Keratinocyte (primary cell): ENCODE measurements at regions not wholly inside any gene's neighbourhood (a gene's known extent, or its start where the extent isn't known, plus 50 kb on each side); places are given as distances from the start of the nearest gene placed in this dataset.

Source experiments
- DNase-seq: peaks from one replicate; pipeline ENCODE4 v3.0.0-alpha.2; 2011; ENCODE audit warnings: low read depth, missing footprints, low spot score
- FAIRE-seq: peaks from 2 replicates; lab custom pipeline; 2011; peaks lifted over from hg19 to GRCh38; lab: Jason Lieb, UNC
- H2AFZ ChIP-seq: 2 replicates; pipeline ENCODE4 v1.6.0; 2012; ENCODE audit warnings: low read length, control low read depth, inconsistent platforms; ENCODE audit not compliant: control insufficient read depth
- H3K27ac ChIP-seq: 2 replicates; pipeline ENCODE4 v1.5.1; 2011; ENCODE audit warnings: low read length; ENCODE audit not compliant: control insufficient read depth, insufficient read depth
- H3K27me3 ChIP-seq: 3 replicates; pipeline ENCODE4 v1.6.0; 2011; ENCODE audit warnings: low read length; ENCODE audit not compliant: control insufficient read depth, insufficient read depth; ENCODE audit errors: extremely low read depth
- H3K36me3 ChIP-seq, 2 experiments: 2 replicates in 1 of 2; 3 replicates in 1 of 2; pipeline ENCODE4 v1.5.1; 2011; ENCODE audit warnings: low read length in 2 of 2, mild to moderate bottlenecking in 1 of 2; ENCODE audit not compliant: control insufficient read depth in 2 of 2, insufficient read depth in 2 of 2; ENCODE audit errors: extremely low read depth in 1 of 2
- H3K4me1 ChIP-seq: 3 replicates; pipeline ENCODE4 v1.5.1; 2011; ENCODE audit warnings: low read length; ENCODE audit not compliant: control insufficient read depth, insufficient read depth; ENCODE audit errors: extremely low read depth
- H3K4me2 ChIP-seq: 3 replicates; pipeline ENCODE4 v1.6.0; 2011; ENCODE audit warnings: low read depth, low read length; ENCODE audit not compliant: control insufficient read depth, insufficient read depth; ENCODE audit errors: extremely low read depth
- H3K4me3 ChIP-seq, 3 experiments: fragments of 200-600 bp in 1 of 3; sonication (generic) in 1 of 3; 2 replicates in 2 of 3; 3 replicates in 1 of 3; pipeline ENCODE4 v1.5.1; 2011 to 2016; ENCODE audit warnings: low read length in 3 of 3, mild to moderate bottlenecking in 3 of 3, control low read depth in 2 of 3, inconsistent platforms in 1 of 3, low read depth in 1 of 3, mixed read lengths in 1 of 3, mixed run types in 1 of 3, moderate library complexity in 1 of 3; ENCODE audit not compliant: control insufficient read depth in 2 of 3, insufficient read depth in 2 of 3; ENCODE audit errors: extremely low read depth in 1 of 3
- H3K79me2 ChIP-seq: 2 replicates; pipeline ENCODE4 v1.6.0; 2012; ENCODE audit warnings: low read length; ENCODE audit not compliant: control insufficient read depth, insufficient read depth
- H3K9ac ChIP-seq: 3 replicates; pipeline ENCODE4 v1.6.0; 2011; ENCODE audit warnings: low read length; ENCODE audit not compliant: control insufficient read depth, insufficient read depth; ENCODE audit errors: extremely low read depth
- H3K9me1 ChIP-seq: 3 replicates; pipeline ENCODE4 v1.6.0; 2011; ENCODE audit warnings: low read length; ENCODE audit not compliant: control insufficient read depth, insufficient read depth; ENCODE audit errors: extremely low read depth
- H3K9me3 ChIP-seq: 2 replicates; pipeline ENCODE4 v1.5.1; 2012; ENCODE audit warnings: low read depth, low read length; ENCODE audit not compliant: control insufficient read depth
- H4K20me1 ChIP-seq: 3 replicates; pipeline ENCODE4 v1.6.0; 2011; ENCODE audit warnings: low read length; ENCODE audit not compliant: control insufficient read depth, insufficient read depth; ENCODE audit errors: extremely low read depth
- EZH2 ChIP-seq: IDR thresholded peaks from one replicate; pipeline ENCODE4 v1.6.1; 2012; ENCODE audit warnings: inconsistent platforms, mild to moderate bottlenecking, low read length, moderate library complexity
- dilution Hi-C: fragments of 300-500 bp; cut with MboI; formaldehyde crosslinking; loops from one replicate; pipeline ENCODE4 v1.7.0; 2020; ENCODE audit warnings: low sequenced_read_pairs; ENCODE audit not compliant: extremely low pct_ligation_motif_present
- TF ChIP-seq, protein P1 (sequence below), 3 experiments: IDR thresholded peaks in 1 of 3; conservative IDR thresholded peaks in 1 of 3; optimal IDR thresholded peaks in 1 of 3; 2 replicates in 2 of 3; 3 replicates in 1 of 3; pipeline versions ENCODE3 to v1.5.1; 2011; ENCODE audit warnings: low read length in 3 of 3, mild to moderate bottlenecking in 3 of 3, moderate library complexity in 2 of 3, control low read depth in 1 of 3, inconsistent platforms in 1 of 3; ENCODE audit not compliant: insufficient read depth in 2 of 3; ENCODE audit errors: extremely low read depth in 1 of 3

DNA sequence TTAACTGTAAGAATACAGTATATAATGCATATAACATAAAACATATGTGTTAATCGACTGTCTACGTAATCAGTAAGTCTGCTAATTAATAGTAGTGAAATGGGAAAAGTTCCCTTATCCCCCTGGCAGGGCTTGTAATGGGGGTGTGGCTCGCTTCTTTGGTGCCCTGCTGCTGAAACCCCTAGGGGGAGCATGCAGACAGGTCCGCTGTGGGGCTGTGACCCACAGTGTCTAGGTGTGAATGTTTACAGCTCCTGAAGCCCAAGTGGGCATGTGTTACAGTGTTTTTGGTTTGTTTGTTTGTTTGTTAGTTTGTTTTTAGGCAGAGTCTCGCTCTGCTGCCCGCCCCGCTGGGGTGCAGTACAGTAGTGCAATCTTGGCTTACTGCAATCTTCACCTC is 495.7 kb downstream of the SHISA9 start:
- Histone ChIP-seq H2AFZ (no peak overlapping the region), H4K20me1 (no peaks in the 10 kb centered on the region), H3K27me3 (no peaks in the 10 kb centered on the region), H3K4me3 (no peak overlapping the region), H3K36me3 (no peaks in the 10 kb centered on the region), H3K27ac (no peak overlapping the region), H3K9me3 (no peaks in the 10 kb centered on the region), H3K4me1 (no peaks in the 10 kb centered on the region), H3K79me2 (no peaks in the 10 kb centered on the region), H3K9me1 (no peaks in the 10 kb centered on the region), H3K4me2 (no peak overlapping the region), H3K9ac (no peak overlapping the region)
- FAIRE-seq (no peak), DNase-seq (no peak)
- TF ChIP-seq, protein P1, sequence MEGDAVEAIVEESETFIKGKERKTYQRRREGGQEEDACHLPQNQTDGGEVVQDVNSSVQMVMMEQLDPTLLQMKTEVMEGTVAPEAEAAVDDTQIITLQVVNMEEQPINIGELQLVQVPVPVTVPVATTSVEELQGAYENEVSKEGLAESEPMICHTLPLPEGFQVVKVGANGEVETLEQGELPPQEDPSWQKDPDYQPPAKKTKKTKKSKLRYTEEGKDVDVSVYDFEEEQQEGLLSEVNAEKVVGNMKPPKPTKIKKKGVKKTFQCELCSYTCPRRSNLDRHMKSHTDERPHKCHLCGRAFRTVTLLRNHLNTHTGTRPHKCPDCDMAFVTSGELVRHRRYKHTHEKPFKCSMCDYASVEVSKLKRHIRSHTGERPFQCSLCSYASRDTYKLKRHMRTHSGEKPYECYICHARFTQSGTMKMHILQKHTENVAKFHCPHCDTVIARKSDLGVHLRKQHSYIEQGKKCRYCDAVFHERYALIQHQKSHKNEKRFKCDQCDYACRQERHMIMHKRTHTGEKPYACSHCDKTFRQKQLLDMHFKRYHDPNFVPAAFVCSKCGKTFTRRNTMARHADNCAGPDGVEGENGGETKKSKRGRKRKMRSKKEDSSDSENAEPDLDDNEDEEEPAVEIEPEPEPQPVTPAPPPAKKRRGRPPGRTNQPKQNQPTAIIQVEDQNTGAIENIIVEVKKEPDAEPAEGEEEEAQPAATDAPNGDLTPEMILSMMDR (optimal IDR thresholded peaks at IDR 0.05 in 1 of 3, IDR thresholded peaks at IDR 0.05 in 1 of 3, conservative IDR thresholded peaks at IDR 0.05 in 1 of 3; ENCODE audit: extremely low read depth in 1 of 3, insufficient read depth in 2 of 3, low read length in 3 of 3): no peak
- TF ChIP-seq EZH2: no peak
- dilution Hi-C loops: no loop called here

DNA sequence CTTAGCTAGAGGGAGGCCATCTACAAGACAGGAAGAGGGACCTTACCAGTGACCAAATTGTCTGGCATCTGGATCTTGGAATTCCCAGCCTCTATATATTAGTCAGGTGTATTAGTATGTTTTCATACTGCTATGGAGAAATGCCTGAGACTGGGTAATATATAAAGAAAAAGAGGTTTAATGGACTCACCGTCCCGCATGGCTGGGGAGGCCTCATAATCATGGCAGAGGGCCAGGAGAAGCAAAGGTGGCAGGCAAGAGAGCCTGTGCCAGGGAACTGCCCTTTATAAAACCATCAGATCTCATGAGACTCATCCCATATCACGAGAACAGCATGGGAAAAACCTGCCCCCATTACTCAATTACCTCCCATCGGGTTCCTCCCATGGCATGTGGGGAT is 500.2 kb downstream of the SHISA9 start:
- H3K9me1 ChIP-seq: no peaks in the 10 kb centered on the region
- no peak overlapping the region for H3K27ac ChIP-seq
- H3K9me3 ChIP-seq: no peaks in the 10 kb centered on the region
- dilution Hi-C loops: no loop called here
- DNase-seq: no peak
- H3K79me2 ChIP-seq: no peaks in the 10 kb centered on the region
- H3K4me3 ChIP-seq: no peak overlapping the region
- H4K20me1 ChIP-seq: no peaks in the 10 kb centered on the region
- no peak overlapping the region for H3K9ac ChIP-seq
- H3K4me2 ChIP-seq: no peak overlapping the region
- H2AFZ ChIP-seq: no peak overlapping the region
- no peak for FAIRE-seq
- no peaks in the 10 kb centered on the region for H3K4me1 ChIP-seq
- no peaks in the 10 kb centered on the region for H3K27me3 ChIP-seq
- H3K36me3 ChIP-seq: no peaks in the 10 kb centered on the region
- no peak for TF ChIP-seq EZH2
- TF ChIP-seq, protein P1 (optimal IDR thresholded peaks at IDR 0.05 in 1 of 3, IDR thresholded peaks at IDR 0.05 in 1 of 3, conservative IDR thresholded peaks at IDR 0.05 in 1 of 3; ENCODE audit: extremely low read depth in 1 of 3, insufficient read depth in 2 of 3, low read length in 3 of 3): no peak
